ENCODE measurements at regions not wholly inside any gene's neighbourhood (a gene's known extent, or its start where the extent isn't known, plus 50 kb on each side); places are given as distances from the start of the nearest gene placed in this dataset.

GRCh38 chr7:25482631-25483030 lies 254.3 kb upstream of the NPVF start:
- Mint-ChIP-seq H3K4me3 (no peak overlapping the region), H3K27me3 (peaks cover 12% of the 10 kb centered on the region), H3K9me3 (no peaks in the 10 kb centered on the region), H3K36me3 (ENCODE audit: low read depth) (no peaks in the 10 kb centered on the region), H3K27ac (no peak overlapping the region), H3K4me1 (no peaks in the 10 kb centered on the region)
- intact Hi-C loops (cut with micrococcal nuclease) = no loop called here
- no peak for DNase-seq

GRCh38 chr7:25485026-25485425 lies 256.7 kb upstream of the NPVF start:
- Mint-ChIP-seq H3K4me1 (no peaks in the 10 kb centered on the region), H3K36me3 (ENCODE audit: low read depth) (no peaks in the 10 kb centered on the region), H3K4me3 (no peak overlapping the region), H3K27ac (no peak overlapping the region), H3K27me3 (peaks cover 11% of the 10 kb centered on the region), H3K9me3 (no peaks in the 10 kb centered on the region)
- intact Hi-C loops (cut with micrococcal nuclease) = no loop called here
- DNase-seq = no peak

DNA sequence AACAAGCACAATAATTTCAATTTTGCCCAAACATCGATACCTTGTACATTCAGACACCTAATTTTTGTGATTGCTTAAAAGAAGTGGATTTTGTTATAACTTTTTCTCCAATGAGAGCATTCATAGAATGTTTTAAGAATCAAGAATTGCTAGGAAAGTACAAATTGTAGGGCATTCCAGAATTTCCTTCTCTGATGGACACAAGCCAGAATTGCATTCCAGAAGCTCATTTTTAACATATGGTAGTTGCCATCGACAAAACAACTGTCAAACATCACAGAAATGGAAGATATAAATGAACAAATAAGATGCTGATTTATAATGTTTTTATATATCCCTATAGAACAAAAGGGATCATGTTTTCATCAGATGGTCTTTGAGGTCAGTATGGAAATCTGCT lies 258.4 kb upstream of the NPVF start:
- Mint-ChIP-seq H3K9me3 (no peaks in the 10 kb centered on the region), H3K27me3 (peaks cover 11% of the 10 kb centered on the region)

GRCh38 chr7:25493805-25494366 lies 265.6 kb upstream of the NPVF start:
- Mint-ChIP-seq H3K4me1 (peaks cover 8% of the 10 kb centered on the region), H3K27ac (no peak overlapping the region)
- DNase-seq = no peak

More for the DNA sequence above, 258.4 kb upstream of the NPVF start:
- Mint-ChIP-seq H3K4me3 (no peak overlapping the region), H3K27ac (no peak overlapping the region), H3K4me1 (no peaks in the 10 kb centered on the region), H3K36me3 (ENCODE audit: low read depth) (no peaks in the 10 kb centered on the region)
- intact Hi-C loops (cut with micrococcal nuclease) = no loop called here
- DNase-seq = no peak

GRCh38 chr7:25494896-25495295 lies 266.6 kb upstream of the NPVF start:
- DNase-seq = no peak
- intact Hi-C loops (cut with micrococcal nuclease) = no loop called here
- H3K9me3 Mint-ChIP-seq = no peaks in the 10 kb centered on the region
- H3K4me3 Mint-ChIP-seq = no peak overlapping the region
- peaks cover 8% of the 10 kb centered on the region for H3K4me1 Mint-ChIP-seq
- H3K36me3 Mint-ChIP-seq (ENCODE audit: low read depth) = no peaks in the 10 kb centered on the region
- H3K27ac Mint-ChIP-seq = no peak overlapping the region
- H3K27me3 Mint-ChIP-seq = peaks cover 2% of the 10 kb centered on the region

More at GRCh38 chr7:25493805-25494366, 265.6 kb upstream of the NPVF start:
- Mint-ChIP-seq H3K27me3 (peaks cover 2% of the 10 kb centered on the region), H3K36me3 (ENCODE audit: low read depth) (no peaks in the 10 kb centered on the region), H3K9me3 (no peaks in the 10 kb centered on the region), H3K4me3 (no peak overlapping the region)
- intact Hi-C loops (cut with micrococcal nuclease) = no loop called here

- intact Hi-C loops (cut with micrococcal nuclease) = no loop called here
- no peaks in the 10 kb centered on the region for H3K9me3 Mint-ChIP-seq
- H3K27me3 Mint-ChIP-seq = peaks cover 2% of the 10 kb centered on the region
- DNase-seq = no peak
- H3K4me3 Mint-ChIP-seq = no peak overlapping the region
- peaks cover 8% of the 10 kb centered on the region for H3K4me1 Mint-ChIP-seq
- no peak overlapping the region for H3K27ac Mint-ChIP-seq
- no peaks in the 10 kb centered on the region for H3K36me3 Mint-ChIP-seq (ENCODE audit: low read depth)
These were observed 267.3 kb upstream of the NPVF start for GRCh38 chr7:25495342-25496250.

GRCh38 chr7:25496476-25497368 lies 268.4 kb upstream of the NPVF start:
- DNase-seq = peak; percentile 74
- H3K36me3 Mint-ChIP-seq (ENCODE audit: low read depth) = no peaks in the 10 kb centered on the region
- H3K27me3 Mint-ChIP-seq = peaks cover 5% of the 10 kb centered on the region
- intact Hi-C loops (cut with micrococcal nuclease) = no loop called here
- no peaks in the 10 kb centered on the region for H3K9me3 Mint-ChIP-seq
- peak overlapping the region; percentile 67 for H3K4me3 Mint-ChIP-seq
- H3K4me1 Mint-ChIP-seq = peaks cover 8% of the 10 kb centered on the region
- H3K27ac Mint-ChIP-seq = peak overlapping the region; percentile 62

- Mint-ChIP-seq H3K4me1 (peaks cover 8% of the 10 kb centered on the region), H3K36me3 (ENCODE audit: low read depth) (no peaks in the 10 kb centered on the region), H3K27ac (no peak overlapping the region), H3K9me3 (no peaks in the 10 kb centered on the region), H3K27me3 (peaks cover 7% of the 10 kb centered on the region), H3K4me3 (no peak overlapping the region)
- no peak for DNase-seq
- intact Hi-C loops (cut with micrococcal nuclease) = no loop called here
These were observed 272.2 kb upstream of the NPVF start for GRCh38 chr7:25500393-25500921.

DNA sequence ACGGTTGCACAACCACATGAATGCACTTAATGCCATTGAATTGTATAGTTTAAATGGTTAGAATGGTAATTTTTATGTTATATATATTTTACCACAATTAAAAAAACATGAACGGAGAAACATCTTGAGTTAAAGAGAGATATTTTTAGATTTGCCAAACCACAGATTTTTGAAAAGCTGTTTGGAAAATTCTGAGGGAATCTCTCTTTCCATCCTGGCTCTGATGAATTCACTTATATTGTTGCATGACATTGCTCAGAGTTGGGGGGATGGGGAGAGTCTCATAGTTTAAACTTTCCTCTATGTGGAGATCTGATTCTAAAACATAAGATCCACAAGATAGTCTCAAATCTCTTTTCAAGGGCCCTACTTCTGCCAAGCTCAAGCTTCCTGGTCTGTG lies 275.0 kb upstream of the NPVF start:
- H3K36me3 Mint-ChIP-seq (ENCODE audit: low read depth) = no peaks in the 10 kb centered on the region
- intact Hi-C loops (cut with micrococcal nuclease) = no loop called here

DNA sequence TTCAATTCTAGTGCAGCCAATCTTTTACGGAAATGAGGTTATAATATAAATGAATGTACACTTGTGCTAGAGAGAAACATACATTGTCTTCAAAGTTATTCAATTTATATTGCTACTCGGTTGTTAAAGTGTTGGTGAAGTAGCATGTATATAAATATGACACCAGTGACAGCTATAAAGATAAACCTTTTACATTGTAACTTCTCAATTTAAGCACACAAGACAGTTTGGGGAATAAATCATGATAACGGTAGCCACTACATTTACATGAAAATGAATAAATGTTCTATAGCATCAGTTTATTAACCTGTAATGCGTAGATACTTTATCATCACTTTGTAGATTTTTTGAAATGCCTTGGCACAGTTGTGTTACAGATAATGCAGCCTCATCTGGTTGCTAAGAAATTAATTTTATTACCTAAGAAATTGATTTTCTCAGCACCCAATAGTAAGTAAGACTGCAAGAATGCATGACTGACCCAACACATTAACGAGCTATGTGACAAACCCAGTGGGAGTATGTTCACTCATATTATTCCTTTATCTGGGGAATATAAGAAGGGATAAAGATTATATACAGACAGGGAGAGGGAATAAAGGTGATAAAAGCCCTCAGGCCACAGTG lies 283.9 kb upstream of the NPVF start:
- Mint-ChIP-seq H3K4me3 (no peak overlapping the region), H3K36me3 (ENCODE audit: low read depth) (no peaks in the 10 kb centered on the region), H3K27ac (no peak overlapping the region), H3K4me1 (peaks cover 3% of the 10 kb centered on the region), H3K9me3 (peaks cover 8% of the 10 kb centered on the region), H3K27me3 (no peaks in the 10 kb centered on the region)
- DNase-seq = no peak
- intact Hi-C loops (cut with micrococcal nuclease) = no loop called here

More for the DNA sequence above, 275.0 kb upstream of the NPVF start:
- H3K4me1 Mint-ChIP-seq = no peaks in the 10 kb centered on the region
- DNase-seq = no peak
- H3K27ac Mint-ChIP-seq = no peak overlapping the region
- no peaks in the 10 kb centered on the region for H3K9me3 Mint-ChIP-seq
- H3K4me3 Mint-ChIP-seq = no peak overlapping the region
- peaks cover 7% of the 10 kb centered on the region for H3K27me3 Mint-ChIP-seq

- no peak for DNase-seq
- H3K27me3 Mint-ChIP-seq = no peaks in the 10 kb centered on the region
- intact Hi-C loops (cut with micrococcal nuclease) = no loop called here
- peaks cover 12% of the 10 kb centered on the region for H3K4me1 Mint-ChIP-seq
- no peaks in the 10 kb centered on the region for H3K36me3 Mint-ChIP-seq (ENCODE audit: low read depth)
- no peak overlapping the region for H3K4me3 Mint-ChIP-seq
- H3K27ac Mint-ChIP-seq = no peak overlapping the region
- H3K9me3 Mint-ChIP-seq = peaks cover 8% of the 10 kb centered on the region
These were observed 287.5 kb upstream of the NPVF start for GRCh38 chr7:25515633-25516275.

DNA sequence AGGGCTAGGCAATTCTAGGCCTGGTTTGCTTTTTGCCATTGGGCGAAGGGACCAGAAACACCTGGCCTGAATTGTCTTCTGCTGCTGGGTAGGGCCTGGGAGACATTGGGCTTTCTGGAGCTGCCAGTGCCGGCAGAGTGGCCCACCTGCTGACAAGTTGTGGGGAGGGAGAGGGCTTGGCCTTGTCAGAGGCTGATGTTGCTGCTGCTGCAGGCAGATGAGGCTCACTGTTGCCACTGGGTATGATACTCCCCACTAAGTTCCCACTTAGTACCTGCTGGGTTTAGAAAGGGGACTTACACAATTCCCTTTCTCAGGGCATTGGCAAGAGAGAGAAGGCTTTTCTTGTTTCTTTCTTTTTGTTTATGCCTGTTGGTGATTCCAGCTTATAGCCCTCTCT lies 289.6 kb upstream of the NPVF start:
- no peak overlapping the region for H3K27ac Mint-ChIP-seq
- peaks cover 24% of the 10 kb centered on the region for H3K4me1 Mint-ChIP-seq
- no peak overlapping the region for H3K4me3 Mint-ChIP-seq
- H3K27me3 Mint-ChIP-seq = no peaks in the 10 kb centered on the region
- intact Hi-C loops (cut with micrococcal nuclease) = no loop called here
- no peak for DNase-seq
- H3K9me3 Mint-ChIP-seq = peaks cover 12% of the 10 kb centered on the region
- H3K36me3 Mint-ChIP-seq (ENCODE audit: low read depth) = no peaks in the 10 kb centered on the region

DNA sequence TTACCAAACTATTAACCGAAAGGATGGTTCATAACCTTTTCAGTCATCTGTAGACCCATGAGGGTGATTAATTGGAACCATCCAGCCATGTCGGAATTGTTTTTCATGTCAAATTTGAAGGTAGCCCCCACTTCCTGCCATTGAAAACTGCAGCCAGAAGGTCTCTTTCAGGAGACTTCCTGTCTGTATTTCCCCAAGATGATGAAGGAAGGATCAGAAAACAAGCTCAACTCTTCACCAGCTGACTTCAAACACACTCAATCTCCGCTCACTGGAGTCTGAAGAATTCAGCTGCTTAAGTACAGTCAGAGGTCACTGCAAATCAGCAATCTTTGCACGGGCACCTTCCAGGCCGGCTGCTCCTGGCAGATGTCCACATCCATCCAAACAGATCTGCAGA lies 291.7 kb upstream of the NPVF start:
- Mint-ChIP-seq H3K9me3 (peaks cover 18% of the 10 kb centered on the region), H3K4me3 (peak overlapping the region; percentile 32), H3K4me1 (peaks cover 26% of the 10 kb centered on the region), H3K27ac (peak overlapping the region; percentile 2), H3K36me3 (ENCODE audit: low read depth) (no peaks in the 10 kb centered on the region), H3K27me3 (no peaks in the 10 kb centered on the region)
- intact Hi-C loops (cut with micrococcal nuclease) = no loop called here
- peak; percentile 62 for DNase-seq

All from activated CD4-positive, alpha-beta T cell treated with anti-CD3 and anti-CD28 coated beads, Interleukin-2, amount 10 ng/mL, durations not matched to agents 24 days and 14 days (primary cell).